ENCODE measurements at regions not wholly inside any gene's neighbourhood (a gene's known extent, or its start where the extent isn't known, plus 50 kb on each side); places are given as distances from the start of the nearest gene placed in this dataset.

GRCh38 chr19:32191921-32192320, 153.5 kb upstream of the ZNF507 start:
- DNase-seq: no peak

GRCh38 chr19:32195706-32196610, 149.5 kb upstream of the ZNF507 start:
- DNase-seq: no peak

- no peak for DNase-seq
Measured at GRCh38 chr19:32196690-32197420, 148.6 kb upstream of the ZNF507 start.

GRCh38 chr19:32197896-32198882, 147.2 kb upstream of the ZNF507 start:
- no peak for DNase-seq

- DNase-seq: no peak
Measured at GRCh38 chr19:32199501-32200040, 145.8 kb upstream of the ZNF507 start.

- DNase-seq: no peak
Measured at GRCh38 chr19:32200312-32201038, 144.9 kb upstream of the ZNF507 start.

- DNase-seq: no peak
Measured at GRCh38 chr19:32201211-32201610, 144.2 kb upstream of the ZNF507 start.

GRCh38 chr19:32201636-32202051, 143.8 kb upstream of the ZNF507 start:
- DNase-seq: no peak

GRCh38 chr19:32202244-32202643, 143.2 kb upstream of the ZNF507 start:
- DNase-seq: no peak

GRCh38 chr19:32203161-32203560, 142.2 kb upstream of the ZNF507 start:
- no peak for DNase-seq

GRCh38 chr19:32206065-32206464, 139.3 kb upstream of the ZNF507 start:
- DNase-seq: no peak

GRCh38 chr19:32208060-32208459, 137.3 kb upstream of the ZNF507 start:
- no peak for DNase-seq

GRCh38 chr19:32219392-32219791, 126.0 kb upstream of the ZNF507 start:
- DNase-seq: no peak

GRCh38 chr19:32219881-32220472, 125.4 kb upstream of the ZNF507 start:
- DNase-seq: no peak

- no peak for DNase-seq
Measured at GRCh38 chr19:32220951-32221350, 124.5 kb upstream of the ZNF507 start.

GRCh38 chr19:32222556-32222955, 122.9 kb upstream of the ZNF507 start:
- no peak for DNase-seq

- DNase-seq: no peak
Measured at GRCh38 chr19:32223106-32223505, 122.3 kb upstream of the ZNF507 start.

- DNase-seq: no peak
Measured at GRCh38 chr19:32223595-32224370, 121.6 kb upstream of the ZNF507 start.

GRCh38 chr19:32224371-32225244, 120.8 kb upstream of the ZNF507 start:
- DNase-seq: peak; percentile 66

Measured in CD4-positive, alpha-beta T cell treated with Interleukin-17A for 4 hours (primary cell).